OCI-LY7 (cell line): ENCODE measurements at regions not wholly inside any gene's neighbourhood (a gene's known extent, or its start where the extent isn't known, plus 50 kb on each side); places are given as distances from the start of the nearest gene placed in this dataset.
A peak's percentile ranks its signal among the peaks of the same experiment; 100 is the strongest.

Source experiments
- BruUV-seq: library from RNA; stranded (reverse); fragments of 400-500 nt; replicated peaks from 2 replicates; lab custom pipeline; 2021; lab: Mats Ljungman, UMichigan
- CTCF ChIA-PET: fragments of 300-600 bp; sonication (Branson Sonifier 250); formaldehyde crosslinking; loops from one replicate; lab custom pipeline; 2022; ENCODE audit warnings: antibody characterized with exemption; ENCODE audit not compliant: unreplicated experiment; lab: Charles Lee
- POLR2A ChIA-PET: fragments of 300-600 bp; sonication (Branson Sonifier 250); formaldehyde crosslinking; loops from one replicate; lab custom pipeline; 2022; ENCODE audit warnings: antibody characterized with exemption; lab: Charles Lee
- DNase-seq: peaks from one replicate; pipeline ENCODE4 v3.0.0-alpha.2; 2015; ENCODE audit warnings: low spot score
- H2AFZ ChIP-seq: fragments of 200-600 bp; sonication (generic), shearing (Covaris generic); 2 replicates; pipeline ENCODE4 v1.6.1; 2014; ENCODE audit warnings: mild to moderate bottlenecking, antibody characterized with exemption, low read length, moderate library complexity
- H3K27ac ChIP-seq: fragments of 200-600 bp; sonication (generic); 2 replicates; pipeline ENCODE4 v1.5.1; 2014; ENCODE audit warnings: mixed run types, low read depth, mild to moderate bottlenecking, moderate library complexity, low read length, inconsistent platforms; ENCODE audit not compliant: poor library complexity, severe bottlenecking
- H3K36me3 ChIP-seq: fragments of 200-600 bp; sonication (generic); 2 replicates; pipeline ENCODE4 v1.6.1; 2014; ENCODE audit warnings: mild to moderate bottlenecking, antibody characterized with exemption, low read length, moderate library complexity, mixed read lengths; ENCODE audit not compliant: insufficient read depth
- H3K4me1 ChIP-seq: fragments of 200-600 bp; sonication (generic); 2 replicates; pipeline ENCODE4 v1.5.1; 2014; ENCODE audit warnings: mild to moderate bottlenecking, low read length; ENCODE audit not compliant: insufficient read depth, poor library complexity, severe bottlenecking
- H3K4me2 ChIP-seq: fragments of 200-600 bp; sonication (generic); 2 replicates; pipeline ENCODE4 v1.6.1; 2014; ENCODE audit warnings: mild to moderate bottlenecking, low read length
- H3K4me3 ChIP-seq: fragments of 200-600 bp; sonication (generic); 2 replicates; pipeline ENCODE4 v1.5.1; 2014; ENCODE audit warnings: mild to moderate bottlenecking, low read depth, low read length; ENCODE audit not compliant: poor library complexity, severe bottlenecking
- H3K79me2 ChIP-seq: fragments of 200-600 bp; sonication (generic); 2 replicates; pipeline ENCODE4 v1.6.1; 2016; ENCODE audit warnings: low read depth, mild to moderate bottlenecking, low read length, moderate library complexity, mixed read lengths; ENCODE audit not compliant: insufficient read depth
- H3K9me2 ChIP-seq: fragments of 200-600 bp; sonication (generic); 2 replicates; pipeline ENCODE4 v1.6.1; 2016; ENCODE audit warnings: mild to moderate bottlenecking, low read length, mixed read lengths; ENCODE audit not compliant: insufficient read depth
- H3K9me3 ChIP-seq: fragments of 200-600 bp; sonication (generic); 2 replicates; pipeline ENCODE4 v1.6.1; 2014; ENCODE audit warnings: mild to moderate bottlenecking, mixed run types, low read length, mixed read lengths
- H4K20me1 ChIP-seq: fragments of 200-600 bp; sonication (generic); 2 replicates; pipeline ENCODE4 v1.6.1; 2014; ENCODE audit warnings: mild to moderate bottlenecking, antibody characterized with exemption, low read length, moderate library complexity, mixed read lengths; ENCODE audit not compliant: insufficient read depth
- EZH2phosphoT487 ChIP-seq: fragments of 200-600 bp; sonication (generic); IDR thresholded peaks from 2 replicates; pipeline ENCODE4 v1.6.1; 2018; ENCODE audit warnings: low read depth, borderline replicate concordance, mild to moderate bottlenecking, mixed run types, antibody characterized with exemption, low read length, moderate library complexity, mixed read lengths
- intact Hi-C: fragments of 100-400 bp; cut with micrococcal nuclease; formaldehyde crosslinking; loops from one replicate; pipeline ENCODE4 v1.10.0; 2022; ENCODE audit not compliant: unreplicated experiment
- TF ChIP-seq, protein P1 (sequence below): fragments of 200-600 bp; sonication (generic); conservative IDR thresholded peaks from 2 replicates; pipeline ENCODE4 v1.5.1; 2014; ENCODE audit warnings: mild to moderate bottlenecking, antibody characterized with exemption, low read length, moderate library complexity, mixed read lengths

DNA sequence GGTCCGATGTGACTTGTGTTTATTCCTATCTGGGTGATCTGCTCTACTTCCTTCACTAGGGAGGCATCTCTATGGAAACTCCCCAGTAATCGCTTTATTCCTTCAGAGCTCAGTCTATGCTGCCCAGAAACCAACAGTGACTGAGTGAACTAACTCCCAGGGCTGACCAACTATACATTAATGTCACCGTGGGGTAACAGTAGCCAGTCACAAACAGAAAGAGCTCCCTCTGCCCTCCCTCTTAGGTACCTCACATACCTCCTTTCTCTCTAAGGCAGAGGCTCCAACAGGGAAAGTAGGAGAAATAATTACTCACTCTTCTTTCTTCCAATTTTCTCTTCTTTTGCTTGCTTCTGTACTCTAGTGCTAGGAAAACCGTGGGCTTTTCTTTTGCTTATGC lies 855.0 kb downstream of the REEP3 start:
- Histone ChIP-seq H3K79me2 (no peaks in the 10 kb centered on the region), H3K4me2 (no peak overlapping the region), H3K9me3 (no peaks in the 10 kb centered on the region), H3K4me3 (no peak overlapping the region), H3K9me2 (no peaks in the 10 kb centered on the region), H2AFZ (no peak overlapping the region), H3K4me1 (no peaks in the 10 kb centered on the region), H3K27ac (no peak overlapping the region), H3K36me3 (no peaks in the 10 kb centered on the region), H4K20me1 (no peaks in the 10 kb centered on the region)
- POLR2A ChIA-PET: interaction anchor here (0.7 kb wide), 1 partner anchor 38 kb away, joined by 3 read pairs; no protein-coding TSS in a partner anchor
- no TSS peak for BruUV-seq
- TF ChIP-seq, protein P1, sequence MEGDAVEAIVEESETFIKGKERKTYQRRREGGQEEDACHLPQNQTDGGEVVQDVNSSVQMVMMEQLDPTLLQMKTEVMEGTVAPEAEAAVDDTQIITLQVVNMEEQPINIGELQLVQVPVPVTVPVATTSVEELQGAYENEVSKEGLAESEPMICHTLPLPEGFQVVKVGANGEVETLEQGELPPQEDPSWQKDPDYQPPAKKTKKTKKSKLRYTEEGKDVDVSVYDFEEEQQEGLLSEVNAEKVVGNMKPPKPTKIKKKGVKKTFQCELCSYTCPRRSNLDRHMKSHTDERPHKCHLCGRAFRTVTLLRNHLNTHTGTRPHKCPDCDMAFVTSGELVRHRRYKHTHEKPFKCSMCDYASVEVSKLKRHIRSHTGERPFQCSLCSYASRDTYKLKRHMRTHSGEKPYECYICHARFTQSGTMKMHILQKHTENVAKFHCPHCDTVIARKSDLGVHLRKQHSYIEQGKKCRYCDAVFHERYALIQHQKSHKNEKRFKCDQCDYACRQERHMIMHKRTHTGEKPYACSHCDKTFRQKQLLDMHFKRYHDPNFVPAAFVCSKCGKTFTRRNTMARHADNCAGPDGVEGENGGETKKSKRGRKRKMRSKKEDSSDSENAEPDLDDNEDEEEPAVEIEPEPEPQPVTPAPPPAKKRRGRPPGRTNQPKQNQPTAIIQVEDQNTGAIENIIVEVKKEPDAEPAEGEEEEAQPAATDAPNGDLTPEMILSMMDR: 0 out of 2 replicates have a peak, but pooled peaks have one; percentile 19
- no peak for TF ChIP-seq EZH2phosphoT487
- CTCF ChIA-PET: no interaction called here
- intact Hi-C loops: no loop called here
- DNase-seq: no peak

DNA sequence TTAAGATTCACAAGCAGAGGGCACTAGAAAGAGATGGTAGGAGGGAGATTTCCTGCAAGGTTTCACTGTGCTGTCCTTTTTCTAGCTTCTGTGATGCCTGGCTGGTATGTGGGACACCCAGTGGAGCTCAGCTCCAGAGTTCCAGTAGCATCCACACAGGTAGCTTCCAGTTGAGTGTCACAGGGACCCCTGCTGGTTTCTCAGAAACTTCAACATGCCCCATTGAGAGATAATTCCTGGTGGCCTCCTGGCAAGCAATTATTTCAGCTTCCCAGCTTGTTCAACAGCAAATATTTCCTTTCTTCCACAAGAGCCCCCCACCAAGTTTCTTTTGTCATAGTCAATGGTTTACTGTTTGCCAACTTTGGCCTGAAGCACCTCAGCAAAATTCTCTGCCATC lies 858.7 kb downstream of the REEP3 start:
- TF ChIP-seq, protein P1: no peak
- no peak for TF ChIP-seq EZH2phosphoT487
- DNase-seq: no peak
- Histone ChIP-seq H3K36me3 (no peaks in the 10 kb centered on the region), H3K79me2 (no peaks in the 10 kb centered on the region), H3K4me1 (no peaks in the 10 kb centered on the region), H3K27ac (no peak overlapping the region), H3K9me2 (no peaks in the 10 kb centered on the region), H3K4me2 (no peak overlapping the region), H3K4me3 (no peak overlapping the region), H2AFZ (no peak overlapping the region), H4K20me1 (no peaks in the 10 kb centered on the region), H3K9me3 (no peaks in the 10 kb centered on the region)
- no TSS peak for BruUV-seq
- ChIA-PET CTCF (no interaction called here), POLR2A (no interaction called here)
- intact Hi-C loops: no loop called here

DNA sequence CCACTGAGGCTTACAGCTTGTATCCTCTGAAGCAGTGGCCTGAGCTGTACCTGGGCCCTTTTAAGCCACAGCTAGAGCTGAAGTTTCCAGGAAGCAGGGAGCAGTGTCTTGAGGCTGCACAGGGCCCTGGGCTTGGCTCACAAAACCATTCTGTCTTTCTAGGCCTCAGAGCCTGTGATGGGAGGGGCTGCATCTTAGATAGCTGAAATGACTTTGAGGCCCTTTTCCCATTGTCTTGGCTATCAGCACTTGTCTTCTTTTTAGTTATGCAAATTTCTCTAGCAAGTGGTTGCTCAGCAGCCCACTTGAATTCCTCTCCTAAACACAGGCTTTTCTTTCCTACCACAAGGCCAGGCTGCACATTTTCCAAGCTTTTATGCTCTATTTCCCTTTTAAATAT lies 864.2 kb downstream of the REEP3 start:
- Histone ChIP-seq H3K4me1 (no peaks in the 10 kb centered on the region), H3K79me2 (no peaks in the 10 kb centered on the region), H3K4me3 (no peak overlapping the region), H4K20me1 (no peaks in the 10 kb centered on the region), H3K4me2 (no peak overlapping the region), H3K27ac (no peak overlapping the region), H3K9me3 (no peaks in the 10 kb centered on the region), H3K36me3 (no peaks in the 10 kb centered on the region), H2AFZ (no peak overlapping the region), H3K9me2 (no peaks in the 10 kb centered on the region)
- ChIA-PET POLR2A (no interaction called here), CTCF (no interaction called here)
- no peak for DNase-seq
- no peak for TF ChIP-seq EZH2phosphoT487
- TF ChIP-seq, protein P1: no peak
- intact Hi-C loops: no loop called here
- no TSS peak for BruUV-seq
